ENCODE measurements at regions not wholly inside any gene's neighbourhood (a gene's known extent, or its start where the extent isn't known, plus 50 kb on each side); places are given as distances from the start of the nearest gene placed in this dataset.

- Histone ChIP-seq H3F3A (ENCODE audit: low read depth) (no peaks in the 10 kb centered on the region), H3K4me2 (ENCODE audit: low read depth, low read length, poor library complexity, severe bottlenecking) (no peak overlapping the region), H3K9me2 (replicated peaks; ENCODE audit: low read depth, low read length) (no peaks in the 10 kb centered on the region), H3K27me3 (ENCODE audit: insufficient read depth, low read length, poor library complexity, severe bottlenecking) (no peaks in the 10 kb centered on the region), H3K4me1 (ENCODE audit: insufficient read depth, low read length, poor library complexity, severe bottlenecking) (no peaks in the 10 kb centered on the region), H2AFZ (ENCODE audit: low read length) (no peak overlapping the region), H3K79me2 (ENCODE audit: insufficient read depth, low read length) (no peaks in the 10 kb centered on the region), H3K36me3 (ENCODE audit: insufficient read depth, low read length) (no peaks in the 10 kb centered on the region), H3K9me3 (ENCODE audit: insufficient read depth, low read depth, low read length) (no peaks in the 10 kb centered on the region), H3K9ac (ENCODE audit: low read depth, low read length, poor library complexity, severe bottlenecking) (no peak overlapping the region), H4K20me1 (ENCODE audit: insufficient read depth, low read length, poor library complexity, severe bottlenecking) (no peaks in the 10 kb centered on the region), H3K4me3 (ENCODE audit: low read length, poor library complexity, severe bottlenecking) (no peak overlapping the region)
- TF ChIP-seq EZH2phosphoT487 (IDR thresholded peaks at IDR 0.05; ENCODE audit: borderline replicate concordance) (no peak), CTCF (conservative IDR thresholded peaks at IDR 0.05; ENCODE audit: low read length) (no peak)
Observed at GRCh38 chr4:115824630-115825029, 711.2 kb upstream of the NDST4 start.

DNA sequence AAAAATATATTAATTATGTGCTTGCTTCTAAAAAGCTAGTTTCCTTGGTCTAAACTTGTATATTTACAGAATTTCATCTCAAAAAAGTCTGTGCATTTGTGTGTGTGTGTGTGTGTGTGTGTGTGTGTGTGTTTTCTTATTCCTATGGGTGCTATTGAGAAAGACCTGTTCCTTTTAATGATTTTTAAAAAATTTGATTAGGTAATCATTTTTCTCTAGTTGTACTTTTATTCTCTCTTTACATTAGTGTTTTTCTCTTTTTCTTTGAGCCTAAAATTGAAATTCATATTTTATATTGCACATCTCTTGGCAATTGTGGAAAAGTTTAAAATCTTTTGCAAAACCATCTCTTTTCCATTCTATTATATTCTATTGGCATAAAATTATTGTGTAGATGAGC, 690.4 kb upstream of the NDST4 start:
- no peaks in the 10 kb centered on the region for H3K79me2 ChIP-seq (ENCODE audit: insufficient read depth, low read length)
- no peaks in the 10 kb centered on the region for H3F3A ChIP-seq (ENCODE audit: low read depth)
- H3K4me2 ChIP-seq (ENCODE audit: low read depth, low read length, poor library complexity, severe bottlenecking) = no peak overlapping the region
- H3K4me1 ChIP-seq (ENCODE audit: insufficient read depth, low read length, poor library complexity, severe bottlenecking) = no peaks in the 10 kb centered on the region
- H4K20me1 ChIP-seq (ENCODE audit: insufficient read depth, low read length, poor library complexity, severe bottlenecking) = no peaks in the 10 kb centered on the region
- no peaks in the 10 kb centered on the region; the same call in 1 of the 2 replicates for H3K9me2 ChIP-seq (replicated peaks; ENCODE audit: low read depth, low read length)
- TF ChIP-seq EZH2phosphoT487 (IDR thresholded peaks at IDR 0.05; ENCODE audit: borderline replicate concordance) (no peak), CTCF (conservative IDR thresholded peaks at IDR 0.05; ENCODE audit: low read length) (no peak)
- H3K36me3 ChIP-seq (ENCODE audit: insufficient read depth, low read length) = no peaks in the 10 kb centered on the region
- H3K9me3 ChIP-seq (ENCODE audit: insufficient read depth, low read depth, low read length) = no peaks in the 10 kb centered on the region
- H3K9ac ChIP-seq (ENCODE audit: low read depth, low read length, poor library complexity, severe bottlenecking) = no peak overlapping the region
- H3K27me3 ChIP-seq (ENCODE audit: insufficient read depth, low read length, poor library complexity, severe bottlenecking) = no peaks in the 10 kb centered on the region
- no peak overlapping the region for H3K4me3 ChIP-seq (ENCODE audit: low read length, poor library complexity, severe bottlenecking)
- H2AFZ ChIP-seq (ENCODE audit: low read length) = no peak overlapping the region

- Histone ChIP-seq H3F3A (ENCODE audit: low read depth) (no peaks in the 10 kb centered on the region), H3K4me1 (ENCODE audit: insufficient read depth, low read length, poor library complexity, severe bottlenecking) (no peaks in the 10 kb centered on the region), H3K9me2 (replicated peaks; ENCODE audit: low read depth, low read length) (no peaks in the 10 kb centered on the region), H3K4me3 (ENCODE audit: low read length, poor library complexity, severe bottlenecking) (no peak overlapping the region), H3K79me2 (ENCODE audit: insufficient read depth, low read length) (no peaks in the 10 kb centered on the region), H4K20me1 (ENCODE audit: insufficient read depth, low read length, poor library complexity, severe bottlenecking) (no peaks in the 10 kb centered on the region), H3K4me2 (ENCODE audit: low read depth, low read length, poor library complexity, severe bottlenecking) (no peak overlapping the region), H2AFZ (ENCODE audit: low read length) (no peak overlapping the region), H3K9me3 (ENCODE audit: insufficient read depth, low read depth, low read length) (no peaks in the 10 kb centered on the region), H3K27me3 (ENCODE audit: insufficient read depth, low read length, poor library complexity, severe bottlenecking) (no peaks in the 10 kb centered on the region), H3K9ac (ENCODE audit: low read depth, low read length, poor library complexity, severe bottlenecking) (no peak overlapping the region), H3K36me3 (ENCODE audit: insufficient read depth, low read length) (no peaks in the 10 kb centered on the region)
- TF ChIP-seq CTCF (conservative IDR thresholded peaks at IDR 0.05; ENCODE audit: low read length) (no peak), EZH2phosphoT487 (IDR thresholded peaks at IDR 0.05; ENCODE audit: borderline replicate concordance) (no peak)
Observed at GRCh38 chr4:115790812-115791211, 677.4 kb upstream of the NDST4 start.
